NB4 (cell line): ENCODE measurements at regions not wholly inside any gene's neighbourhood (a gene's known extent, or its start where the extent isn't known, plus 50 kb on each side); places are given as distances from the start of the nearest gene placed in this dataset.

Experiments
- MYC ChIP-seq: IDR thresholded peaks from 2 replicates; pipeline ENCODE4 v1.6.1; 2011; ENCODE audit warnings: low read depth, low read length
- POLR2A ChIP-seq: IDR thresholded peaks from 2 replicates; pipeline ENCODE4 v1.6.1; 2011; ENCODE audit warnings: mild to moderate bottlenecking; ENCODE audit not compliant: insufficient read length; ENCODE audit errors: extremely low read depth
- TF ChIP-seq, protein P1 (sequence below): IDR thresholded peaks from one replicate; pipeline ENCODE4 v1.5.1; 2012; ENCODE audit warnings: low read depth, low read length

DNA sequence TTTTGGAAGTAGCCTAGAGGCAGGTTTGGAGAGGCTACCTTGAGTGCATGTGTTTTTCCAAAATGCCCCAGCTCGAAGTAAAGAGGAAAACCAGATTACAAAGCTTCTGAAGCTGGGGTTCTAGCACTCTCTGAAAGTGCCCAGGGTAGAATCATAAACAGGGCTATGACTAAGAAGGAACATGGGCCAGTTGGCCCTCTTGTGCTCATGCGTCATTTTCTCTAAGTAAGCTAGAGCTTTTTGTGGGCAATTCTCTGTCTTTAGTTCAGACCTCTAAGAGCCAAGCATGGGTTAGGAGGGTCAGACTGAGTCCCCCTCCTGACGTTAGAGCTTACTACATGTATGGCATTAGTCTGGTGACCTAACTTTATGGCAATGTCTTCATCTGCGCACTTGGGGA is 129.5 kb upstream of the UMPS start:
- TF ChIP-seq POLR2A (no peak), MYC (no peak)
- TF ChIP-seq, protein P1, sequence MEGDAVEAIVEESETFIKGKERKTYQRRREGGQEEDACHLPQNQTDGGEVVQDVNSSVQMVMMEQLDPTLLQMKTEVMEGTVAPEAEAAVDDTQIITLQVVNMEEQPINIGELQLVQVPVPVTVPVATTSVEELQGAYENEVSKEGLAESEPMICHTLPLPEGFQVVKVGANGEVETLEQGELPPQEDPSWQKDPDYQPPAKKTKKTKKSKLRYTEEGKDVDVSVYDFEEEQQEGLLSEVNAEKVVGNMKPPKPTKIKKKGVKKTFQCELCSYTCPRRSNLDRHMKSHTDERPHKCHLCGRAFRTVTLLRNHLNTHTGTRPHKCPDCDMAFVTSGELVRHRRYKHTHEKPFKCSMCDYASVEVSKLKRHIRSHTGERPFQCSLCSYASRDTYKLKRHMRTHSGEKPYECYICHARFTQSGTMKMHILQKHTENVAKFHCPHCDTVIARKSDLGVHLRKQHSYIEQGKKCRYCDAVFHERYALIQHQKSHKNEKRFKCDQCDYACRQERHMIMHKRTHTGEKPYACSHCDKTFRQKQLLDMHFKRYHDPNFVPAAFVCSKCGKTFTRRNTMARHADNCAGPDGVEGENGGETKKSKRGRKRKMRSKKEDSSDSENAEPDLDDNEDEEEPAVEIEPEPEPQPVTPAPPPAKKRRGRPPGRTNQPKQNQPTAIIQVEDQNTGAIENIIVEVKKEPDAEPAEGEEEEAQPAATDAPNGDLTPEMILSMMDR = no peak
